GM12865 (cell line): ENCODE measurements at regions not wholly inside any gene's neighbourhood (a gene's known extent, or its start where the extent isn't known, plus 50 kb on each side); places are given as distances from the start of the nearest gene placed in this dataset.

Experiments used
- DNase-seq: peaks from one replicate; pipeline ENCODE4 v3.0.0; 2010; ENCODE audit warnings: low read depth
- H3K4me3 ChIP-seq: 2 replicates; pipeline ENCODE4 v1.5.1; 2011; ENCODE audit warnings: mild to moderate bottlenecking, low read depth, low read length, control low read depth
- TF ChIP-seq, protein P1 (sequence below): IDR thresholded peaks from 2 replicates; pipeline ENCODE4 v1.5.1; 2011; ENCODE audit warnings: low read length, control low read depth, low read depth, inconsistent platforms; ENCODE audit not compliant: insufficient read depth; ENCODE audit errors: missing control alignments

DNA sequence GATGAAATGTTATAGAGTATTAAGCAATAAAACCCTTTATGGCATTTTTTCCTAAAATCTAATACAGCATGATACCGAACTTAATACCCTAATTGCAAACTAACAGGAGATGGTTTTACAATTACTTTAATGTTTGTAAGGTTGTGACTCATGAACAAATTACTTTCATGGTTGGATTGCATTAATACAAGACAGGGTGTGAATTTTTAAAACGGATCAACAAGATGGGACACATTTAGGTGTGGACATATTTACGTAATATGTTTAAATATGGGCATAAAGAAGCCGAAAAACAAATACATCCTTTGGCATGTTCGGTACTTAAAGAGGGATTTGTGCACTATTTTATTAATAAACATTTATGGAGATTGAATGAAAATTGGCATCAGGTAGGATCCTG lies 168.3 kb upstream of the SPRY2 start:
- TF ChIP-seq, protein P1, sequence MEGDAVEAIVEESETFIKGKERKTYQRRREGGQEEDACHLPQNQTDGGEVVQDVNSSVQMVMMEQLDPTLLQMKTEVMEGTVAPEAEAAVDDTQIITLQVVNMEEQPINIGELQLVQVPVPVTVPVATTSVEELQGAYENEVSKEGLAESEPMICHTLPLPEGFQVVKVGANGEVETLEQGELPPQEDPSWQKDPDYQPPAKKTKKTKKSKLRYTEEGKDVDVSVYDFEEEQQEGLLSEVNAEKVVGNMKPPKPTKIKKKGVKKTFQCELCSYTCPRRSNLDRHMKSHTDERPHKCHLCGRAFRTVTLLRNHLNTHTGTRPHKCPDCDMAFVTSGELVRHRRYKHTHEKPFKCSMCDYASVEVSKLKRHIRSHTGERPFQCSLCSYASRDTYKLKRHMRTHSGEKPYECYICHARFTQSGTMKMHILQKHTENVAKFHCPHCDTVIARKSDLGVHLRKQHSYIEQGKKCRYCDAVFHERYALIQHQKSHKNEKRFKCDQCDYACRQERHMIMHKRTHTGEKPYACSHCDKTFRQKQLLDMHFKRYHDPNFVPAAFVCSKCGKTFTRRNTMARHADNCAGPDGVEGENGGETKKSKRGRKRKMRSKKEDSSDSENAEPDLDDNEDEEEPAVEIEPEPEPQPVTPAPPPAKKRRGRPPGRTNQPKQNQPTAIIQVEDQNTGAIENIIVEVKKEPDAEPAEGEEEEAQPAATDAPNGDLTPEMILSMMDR, result no peak

DNA sequence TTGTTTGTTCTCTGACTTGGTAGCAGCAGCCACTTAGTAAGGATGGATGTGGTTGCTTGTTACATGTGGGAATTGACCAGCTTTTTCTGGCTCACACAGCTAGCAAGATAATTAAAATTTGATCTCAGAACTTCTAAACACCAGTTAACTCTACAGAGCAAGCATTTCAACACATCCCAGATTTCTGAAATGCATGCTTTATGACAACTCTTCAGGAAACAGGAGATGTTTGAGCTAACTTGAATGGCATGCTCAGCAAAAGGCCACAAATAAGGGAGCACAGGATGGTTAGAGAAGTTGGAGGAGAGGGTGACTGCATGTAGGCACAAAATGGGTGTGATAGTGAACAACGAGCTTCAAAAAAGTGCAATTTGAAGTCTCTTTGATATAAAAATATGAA lies 167.1 kb upstream of the SPRY2 start:
- no peak for DNase-seq
- TF ChIP-seq, protein P1, result no peak
- no peak overlapping the region for H3K4me3 ChIP-seq

More for the DNA sequence above, 168.3 kb upstream of the SPRY2 start:
- no peak overlapping the region for H3K4me3 ChIP-seq
- no peak for DNase-seq

DNA sequence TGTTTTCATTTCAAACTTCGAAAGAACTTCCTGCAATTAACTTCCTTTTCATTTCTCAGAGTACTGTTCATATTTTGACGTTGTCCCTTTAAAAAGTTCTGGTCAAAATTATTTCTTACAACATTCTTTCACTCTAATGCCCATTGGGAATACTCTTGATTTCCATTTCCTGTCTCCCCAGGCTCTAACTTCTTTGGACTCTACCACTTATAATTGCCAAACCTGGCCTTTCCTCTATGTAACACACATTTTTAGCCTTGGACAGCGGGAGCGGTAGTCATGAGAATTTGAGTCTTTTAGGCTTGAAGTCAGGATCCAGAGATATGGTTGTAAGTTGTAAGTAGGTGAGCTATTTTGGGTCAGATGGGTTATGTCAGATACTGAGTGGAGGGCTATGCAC lies 163.5 kb upstream of the SPRY2 start:
- no peak overlapping the region for H3K4me3 ChIP-seq
- TF ChIP-seq, protein P1, result no peak
- no peak for DNase-seq

DNA sequence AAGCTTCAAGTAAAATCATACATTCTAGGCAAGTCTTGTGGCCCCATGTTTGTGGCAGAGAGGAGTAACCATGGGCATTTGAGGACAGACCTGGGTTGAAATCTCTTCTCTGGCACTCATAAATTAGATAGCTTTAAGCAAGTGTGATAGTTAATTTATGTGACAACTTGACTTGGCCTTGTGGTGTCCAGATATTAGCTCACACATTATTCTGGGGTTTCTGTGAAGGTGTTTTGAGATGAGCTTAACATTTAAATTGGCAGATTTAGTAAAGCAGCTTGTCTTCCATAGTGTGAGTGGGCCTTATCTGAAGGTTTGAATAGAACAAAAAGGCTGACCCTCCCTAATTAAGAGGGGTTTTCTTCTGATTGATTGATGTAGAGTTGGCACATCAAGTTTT lies 161.4 kb upstream of the SPRY2 start:
- TF ChIP-seq, protein P1, result no peak
- DNase-seq, result no peak
- no peak overlapping the region for H3K4me3 ChIP-seq

DNA sequence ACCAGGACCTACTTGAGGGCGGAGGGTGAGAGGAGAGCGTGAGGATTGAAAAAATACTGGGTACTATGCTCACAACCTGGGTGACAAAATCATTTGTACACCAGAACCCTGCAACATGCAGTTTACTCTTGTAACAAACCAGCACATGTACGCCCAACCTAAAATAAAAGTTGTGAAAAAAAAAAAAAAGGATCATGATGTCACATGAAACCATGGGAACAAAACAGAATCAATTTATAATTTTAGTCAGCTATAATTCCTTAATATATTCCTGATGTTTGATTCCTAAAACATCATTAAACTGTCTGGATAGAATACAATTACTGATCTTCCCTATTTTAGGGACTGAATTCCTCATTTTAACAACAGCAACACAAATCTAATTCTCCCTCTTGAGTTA lies 160.6 kb upstream of the SPRY2 start:
- no peak for DNase-seq
- H3K4me3 ChIP-seq, result no peak overlapping the region
- TF ChIP-seq, protein P1, result no peak

DNA sequence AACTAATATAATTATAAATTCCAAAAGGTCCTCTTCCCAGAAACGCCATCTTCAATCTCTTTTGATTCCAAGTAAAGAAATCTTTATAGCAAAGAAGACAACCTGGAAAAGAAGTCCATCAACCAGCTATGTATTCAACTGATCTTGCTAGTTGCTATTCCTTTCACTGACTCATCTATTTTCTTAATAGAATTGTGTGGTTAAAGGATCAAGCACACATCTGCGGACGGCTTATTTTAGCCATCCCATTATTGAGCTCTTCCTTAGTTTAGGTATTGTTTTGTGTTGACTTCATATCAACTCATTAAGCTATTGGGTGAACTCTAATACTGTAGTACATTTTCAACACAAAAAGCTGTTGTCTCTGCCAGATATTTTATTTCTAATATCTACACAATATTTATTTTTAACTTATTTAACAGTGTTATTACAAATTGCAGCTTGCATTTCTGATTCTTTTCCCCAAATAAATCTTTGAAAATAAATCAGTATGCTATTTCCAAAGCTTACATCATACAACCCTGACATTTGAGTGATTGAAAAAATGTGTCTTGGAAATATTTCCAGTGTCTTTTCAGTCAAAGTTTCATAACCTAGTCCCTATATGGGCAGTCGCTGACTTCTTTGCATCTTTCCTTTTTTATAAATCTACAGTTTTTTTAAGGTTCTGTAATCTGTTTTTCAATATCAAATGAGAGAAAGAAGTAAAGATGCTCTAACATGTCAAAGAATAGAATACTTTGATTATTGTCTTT lies 158.8 kb upstream of the SPRY2 start:
- H3K4me3 ChIP-seq, result no peak overlapping the region
- no peak for DNase-seq
- TF ChIP-seq, protein P1, result no peak

DNA sequence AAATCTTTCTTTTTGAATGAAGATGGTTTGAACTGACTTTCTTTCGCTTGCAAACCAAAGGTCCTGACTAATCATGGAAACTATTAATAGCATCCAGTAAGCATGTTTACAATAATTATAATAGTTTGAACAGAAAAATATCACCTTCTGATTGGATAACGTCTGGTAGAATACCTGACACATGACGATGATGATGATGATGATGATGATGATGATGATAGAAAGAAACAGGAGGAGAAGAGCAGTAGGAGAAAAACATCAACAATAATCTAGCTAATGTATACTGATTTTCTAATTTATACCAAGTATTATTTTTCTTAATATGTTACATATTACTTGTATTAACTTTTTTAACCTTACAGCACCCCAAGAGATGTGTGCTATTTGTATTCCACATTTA lies 157.5 kb upstream of the SPRY2 start:
- no peak for DNase-seq
- TF ChIP-seq, protein P1, result no peak
- no peak overlapping the region for H3K4me3 ChIP-seq
